GM13976 (cell line): ENCODE measurements at regions not wholly inside any gene's neighbourhood (a gene's known extent, or its start where the extent isn't known, plus 50 kb on each side); places are given as distances from the start of the nearest gene placed in this dataset.

Experiments used
- DNase-seq: peaks from one replicate; pipeline ENCODE4 v3.0.0; 2012; ENCODE audit warnings: low spot score
- in situ Hi-C: fragments of 300-500 bp; cut with MboI; formaldehyde crosslinking; loops from one replicate; pipeline ENCODE4 v1.12.0; 2022; ENCODE audit warnings: low sequenced_read_pairs, mixed read lengths, inconsistent platforms; ENCODE audit not compliant: unreplicated experiment
- TF ChIP-seq, protein P1 (sequence below): IDR thresholded peaks from 2 replicates; pipeline ENCODE4 v1.5.1; 2012; ENCODE audit warnings: borderline replicate concordance, mild to moderate bottlenecking; ENCODE audit not compliant: insufficient read depth; ENCODE audit errors: extremely low read depth, missing control alignments, control extremely low read depth

DNA sequence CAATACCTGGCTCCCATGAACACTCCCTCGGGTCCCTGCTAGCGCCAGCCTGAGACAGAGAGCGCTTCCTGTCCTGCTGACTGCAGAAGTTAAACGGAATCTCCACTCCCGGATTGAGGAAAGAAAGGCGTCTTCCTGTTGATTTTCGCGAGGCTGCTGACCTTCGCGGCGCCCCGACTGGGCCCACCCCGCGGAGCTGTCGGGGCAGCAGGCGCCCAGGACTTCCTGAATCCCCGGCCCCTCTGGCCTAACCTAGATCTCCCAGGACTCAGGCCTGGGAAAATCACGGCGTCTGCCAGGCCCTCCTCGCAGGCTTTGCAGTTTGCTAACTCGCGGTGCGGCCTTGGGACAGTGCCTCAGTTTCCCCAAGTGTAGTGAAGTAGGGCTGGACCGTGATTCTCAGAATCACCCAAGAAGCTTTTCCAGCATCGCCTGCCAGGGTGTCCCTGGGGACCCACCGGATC, 108.8 kb downstream of the KCTD15 start:
- in situ Hi-C loops = no loop called here
- DNase-seq = no peak
- TF ChIP-seq, protein P1, sequence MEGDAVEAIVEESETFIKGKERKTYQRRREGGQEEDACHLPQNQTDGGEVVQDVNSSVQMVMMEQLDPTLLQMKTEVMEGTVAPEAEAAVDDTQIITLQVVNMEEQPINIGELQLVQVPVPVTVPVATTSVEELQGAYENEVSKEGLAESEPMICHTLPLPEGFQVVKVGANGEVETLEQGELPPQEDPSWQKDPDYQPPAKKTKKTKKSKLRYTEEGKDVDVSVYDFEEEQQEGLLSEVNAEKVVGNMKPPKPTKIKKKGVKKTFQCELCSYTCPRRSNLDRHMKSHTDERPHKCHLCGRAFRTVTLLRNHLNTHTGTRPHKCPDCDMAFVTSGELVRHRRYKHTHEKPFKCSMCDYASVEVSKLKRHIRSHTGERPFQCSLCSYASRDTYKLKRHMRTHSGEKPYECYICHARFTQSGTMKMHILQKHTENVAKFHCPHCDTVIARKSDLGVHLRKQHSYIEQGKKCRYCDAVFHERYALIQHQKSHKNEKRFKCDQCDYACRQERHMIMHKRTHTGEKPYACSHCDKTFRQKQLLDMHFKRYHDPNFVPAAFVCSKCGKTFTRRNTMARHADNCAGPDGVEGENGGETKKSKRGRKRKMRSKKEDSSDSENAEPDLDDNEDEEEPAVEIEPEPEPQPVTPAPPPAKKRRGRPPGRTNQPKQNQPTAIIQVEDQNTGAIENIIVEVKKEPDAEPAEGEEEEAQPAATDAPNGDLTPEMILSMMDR = no peak

GRCh38 chr19:33905937-33906577, 109.4 kb downstream of the KCTD15 start:
- in situ Hi-C loops = no loop called here
- peak; percentile 49 for DNase-seq
- TF ChIP-seq, protein P1 = no peak

DNA sequence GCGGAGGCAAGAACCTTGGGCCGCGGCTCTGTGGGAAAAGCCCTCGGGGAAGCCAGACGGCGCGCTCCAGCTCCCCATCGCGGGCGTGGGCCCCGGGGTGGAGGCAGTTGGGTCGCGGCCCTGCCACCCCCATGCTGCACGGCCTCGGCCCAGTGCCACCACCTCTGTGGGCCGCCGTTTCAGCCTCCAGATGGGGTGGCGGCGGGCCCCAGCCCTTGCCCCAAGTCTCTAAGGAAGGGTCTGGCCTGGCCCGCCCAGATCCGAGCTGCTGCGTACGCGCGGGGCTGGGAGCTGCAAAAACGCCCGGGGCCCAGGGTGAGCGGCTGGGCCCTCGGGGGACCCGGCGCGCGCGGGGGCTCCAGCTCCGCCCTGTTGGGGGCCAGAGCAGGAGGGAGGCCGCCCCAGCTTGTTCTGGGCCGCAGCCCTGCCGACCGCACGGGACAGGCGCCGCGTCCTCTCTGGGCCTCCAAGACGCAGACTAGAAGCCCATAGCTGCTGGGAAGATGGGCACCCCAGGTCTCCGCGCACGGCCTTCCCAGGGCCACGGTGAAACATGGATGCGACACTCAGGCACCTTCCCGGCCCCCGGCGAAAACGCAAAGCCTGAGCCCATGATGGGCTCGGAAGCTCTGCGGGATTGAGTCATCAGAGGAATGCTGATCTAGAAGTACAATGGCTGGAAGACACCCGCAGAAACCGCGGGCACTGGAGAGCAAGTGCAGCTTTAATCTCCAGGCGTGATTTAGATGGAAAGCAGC, 110.1 kb downstream of the KCTD15 start:
- in situ Hi-C loops = no loop called here
- TF ChIP-seq, protein P1 = no peak
- no peak for DNase-seq

DNA sequence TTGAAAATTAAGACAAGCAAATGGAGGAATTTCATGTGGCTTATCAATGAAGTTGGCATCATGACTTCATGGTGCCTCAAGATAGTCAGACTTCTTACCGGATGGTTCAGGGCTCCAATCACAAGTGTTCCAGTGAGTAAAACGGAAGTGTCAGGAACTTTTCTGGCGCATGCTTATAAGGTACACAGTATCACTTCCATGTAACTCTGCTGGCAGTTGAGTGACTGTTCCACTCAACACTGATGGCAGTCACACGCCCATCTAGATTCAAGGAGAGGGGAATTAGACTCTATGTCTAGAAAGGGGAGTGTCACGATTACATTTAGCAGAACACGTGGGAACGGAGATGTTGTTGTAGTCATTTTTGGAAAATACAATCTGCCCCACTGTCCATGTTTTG, 114.3 kb downstream of the KCTD15 start:
- no peak for DNase-seq
- in situ Hi-C loops = no loop called here
- TF ChIP-seq, protein P1 = no peak

DNA sequence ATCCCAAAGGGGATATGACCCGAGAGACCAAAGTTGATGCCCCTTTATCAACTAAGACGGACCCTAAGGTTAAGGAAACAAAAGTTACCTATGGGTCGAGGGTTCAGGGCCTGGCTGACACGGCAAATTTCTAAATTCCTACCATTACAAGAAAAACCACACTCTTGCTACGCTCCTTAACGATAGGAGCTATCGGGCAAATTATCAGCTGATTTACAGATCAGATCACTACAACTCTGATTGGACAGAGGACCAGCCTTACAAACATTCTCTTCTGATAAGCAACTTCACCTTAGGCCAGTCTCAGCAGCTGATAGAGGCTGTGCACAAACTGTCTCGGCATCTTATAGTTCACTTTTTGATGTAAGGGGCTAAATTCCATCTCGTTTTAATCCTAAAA, 117.9 kb downstream of the KCTD15 start:
- in situ Hi-C loops = no loop called here
- DNase-seq = no peak
- TF ChIP-seq, protein P1 = no peak

- in situ Hi-C loops = no loop called here
- DNase-seq = no peak
- TF ChIP-seq, protein P1 = no peak
Observed at GRCh38 chr19:33916792-33917191, 120.1 kb downstream of the KCTD15 start.
